Aorta (tissue), 5 donors: ENCODE measurements at regions not wholly inside any gene's neighbourhood (a gene's known extent, or its start where the extent isn't known, plus 50 kb on each side); places are given as distances from the start of the nearest gene placed in this dataset.

ENCODE experiments used
- ATAC-seq: fragments of 200-7000 bp; cut with Tn5 transposase; one replicate; pipeline ENCODE4 v1.9.1; 2022; ENCODE audit warnings: moderate library complexity; ENCODE audit not compliant: low FRiP score
- DNase-seq, 2 donors: peaks; one replicate each; pipeline ENCODE4 v3.0.0-alpha.2; 2020
- H3K27ac ChIP-seq, 2 donors: one replicate each; pipeline ENCODE4 v1.5.1; 2013; ENCODE audit warnings: low read length in 2 of 2, mild to moderate bottlenecking in 2 of 2, moderate library complexity in 2 of 2, control low read depth in 1 of 2, inconsistent platforms in 1 of 2, low read depth in 1 of 2
- H3K27me3 ChIP-seq, 2 donors: one replicate each; pipeline ENCODE4 v1.6.1; 2013; ENCODE audit warnings: control low read depth in 1 of 2, low read length in 1 of 2, mild to moderate bottlenecking in 1 of 2, moderate library complexity in 1 of 2; ENCODE audit not compliant: insufficient read depth in 2 of 2, control insufficient read depth in 1 of 2
- H3K36me3 ChIP-seq, 2 donors: one replicate each; pipeline ENCODE4 v1.6.1; 2013; ENCODE audit warnings: control low read depth in 1 of 2, low read length in 1 of 2, mild to moderate bottlenecking in 1 of 2; ENCODE audit not compliant: insufficient read depth in 2 of 2, control insufficient read depth in 1 of 2
- H3K4me1 ChIP-seq, 2 donors: one replicate each; pipeline ENCODE4 v1.6.1; 2013; ENCODE audit warnings: low read length in 2 of 2, control low read depth in 1 of 2, mild to moderate bottlenecking in 1 of 2, moderate library complexity in 1 of 2; ENCODE audit not compliant: insufficient read depth in 2 of 2, control insufficient read depth in 1 of 2
- H3K4me3 ChIP-seq, 2 donors: one replicate each; pipeline ENCODE4 v1.5.1; 2013; ENCODE audit warnings: low read length in 2 of 2, control low read depth in 1 of 2, mild to moderate bottlenecking in 1 of 2
- H3K9me3 ChIP-seq: one replicate; pipeline ENCODE4 v1.6.1; 2013; ENCODE audit warnings: mild to moderate bottlenecking, low read length; ENCODE audit not compliant: control insufficient read depth
- WGBS, 2 donors: extraction: QIAGEN DNeasy Blood & Tissue Kit; methylation state at CpG; one replicate each; pipeline ENCODE4 v1.1.7; 2013; 5-methylcytosine and 5-hydroxymethylcytosine counted together
- intact Hi-C, 2 donors: fragments of 100-400 bp; cut with DNase I; formaldehyde crosslinking; loops; one replicate each; pipeline versions ENCODE4 v1.14.2 to v1.15.0; 2022
- donor health status: healthy with polysubstance abuse.
- donor health status: Bipolar disorder and iron deficiency.
- donor health status: DM: no; HTN: no; CAD: no.
- donor health status: DM: no; HTN: no; CAD: no.
- donor health status: DM: yes; HTN: yes; CAD: no.

- ATAC-seq: no peak
Observed at GRCh38 chr1:194975913-194976312, 1632.3 kb downstream of the KCNT2 start.

GRCh38 chr1:194968916-194969315 is 1639.3 kb downstream of the KCNT2 start:
- no peaks in the 10 kb centered on the region for H3K9me3 ChIP-seq
- DNase-seq: no peak
- H3K27me3 ChIP-seq: no peaks in the 10 kb centered on the region
- no peak overlapping the region for H3K4me3 ChIP-seq
- ATAC-seq: no peak
- H3K27ac ChIP-seq: no peak overlapping the region
- intact Hi-C loops: no loop called here
- no peaks in the 10 kb centered on the region for H3K36me3 ChIP-seq
- no peaks in the 10 kb centered on the region for H3K4me1 ChIP-seq
- 81 to 84% methylated on average over 1 of the region's 1 CpG for WGBS, 2 donors

More at GRCh38 chr1:194975913-194976312, 1632.3 kb downstream of the KCNT2 start:
- intact Hi-C loops: no loop called here
- H3K36me3 ChIP-seq: no peaks in the 10 kb centered on the region
- no peaks in the 10 kb centered on the region for H3K4me1 ChIP-seq
- no peak overlapping the region for H3K4me3 ChIP-seq
- no peaks in the 10 kb centered on the region for H3K9me3 ChIP-seq
- H3K27ac ChIP-seq: no peak overlapping the region
- no peak for DNase-seq
- 91 to 95% methylated on average over 1 of the region's 1 CpG for WGBS, 2 donors
- no peaks in the 10 kb centered on the region for H3K27me3 ChIP-seq

- Histone ChIP-seq H3K4me3 (no peak overlapping the region), H3K36me3 (no peaks in the 10 kb centered on the region), H3K9me3 (no peaks in the 10 kb centered on the region), H3K27me3 (no peaks in the 10 kb centered on the region), H3K27ac (no peak overlapping the region), H3K4me1 (no peaks in the 10 kb centered on the region)
- intact Hi-C loops: no loop called here
- ATAC-seq (no peak), DNase-seq (no peak)
- WGBS, 2 donors: 25 to 42% methylated on average over 1 of the region's 1 CpG
Observed at GRCh38 chr1:194959795-194960194, 1648.4 kb downstream of the KCNT2 start.

- no peak for DNase-seq
- Histone ChIP-seq H3K36me3 (no peaks in the 10 kb centered on the region), H3K27me3 (no peaks in the 10 kb centered on the region), H3K4me3 (no peak overlapping the region), H3K4me1 (no peaks in the 10 kb centered on the region), H3K27ac (no peak overlapping the region), H3K9me3 (no peaks in the 10 kb centered on the region)
- intact Hi-C loops: no loop called here
- 70% methylated on average over 6 of the region's 6 CpGs for WGBS, 2 donors
- no peak for ATAC-seq
Observed at GRCh38 chr1:194952171-194952570, 1656.1 kb downstream of the KCNT2 start.

- Histone ChIP-seq H3K27me3 (no peaks in the 10 kb centered on the region), H3K27ac (no peak overlapping the region), H3K4me3 (no peak overlapping the region), H3K9me3 (no peaks in the 10 kb centered on the region), H3K36me3 (no peaks in the 10 kb centered on the region), H3K4me1 (no peaks in the 10 kb centered on the region)
- no peak for ATAC-seq
- WGBS, 2 donors: 89 to 90% methylated on average over 1 of the region's 1 CpG
- intact Hi-C loops: no loop called here
- no peak for DNase-seq
Observed at GRCh38 chr1:194950584-194950983, 1657.7 kb downstream of the KCNT2 start.

- Histone ChIP-seq H3K9me3 (no peaks in the 10 kb centered on the region), H3K36me3 (no peaks in the 10 kb centered on the region), H3K4me3 (no peak overlapping the region), H3K27me3 (no peaks in the 10 kb centered on the region), H3K4me1 (no peaks in the 10 kb centered on the region), H3K27ac (no peak overlapping the region)
- ATAC-seq (no peak), DNase-seq (no peak)
- intact Hi-C loops: no loop called here
- 62 to 71% methylated on average over 2 of the region's 2 CpGs for WGBS, 2 donors
Observed at GRCh38 chr1:194940336-194941030, 1667.8 kb downstream of the KCNT2 start.

GRCh38 chr1:194935864-194936263 is 1672.4 kb downstream of the KCNT2 start:
- no peaks in the 10 kb centered on the region for H3K4me1 ChIP-seq
- no peak overlapping the region for H3K4me3 ChIP-seq
- intact Hi-C loops: no loop called here
- ATAC-seq (no peak), DNase-seq (no peak)
- peaks cover 2% of the 10 kb centered on the region for H3K9me3 ChIP-seq
- H3K27me3 ChIP-seq: no peaks in the 10 kb centered on the region
- WGBS, 2 donors: 83 to 89% methylated on average over 3 of the region's 3 CpGs
- H3K36me3 ChIP-seq: no peaks in the 10 kb centered on the region
- H3K27ac ChIP-seq: no peak overlapping the region

- Histone ChIP-seq H3K27me3 (no peaks in the 10 kb centered on the region), H3K9me3 (peaks cover 2% of the 10 kb centered on the region), H3K36me3 (no peaks in the 10 kb centered on the region), H3K4me1 (no peaks in the 10 kb centered on the region), H3K27ac (no peak overlapping the region), H3K4me3 (no peak overlapping the region)
- intact Hi-C loops: no loop called here
- no peak for ATAC-seq
- 69 to 83% methylated on average over 1 of the region's 1 CpG for WGBS, 2 donors
- no peak for DNase-seq
Observed at GRCh38 chr1:194931166-194931565, 1677.1 kb downstream of the KCNT2 start.

- Histone ChIP-seq H3K27ac (no peak overlapping the region), H3K9me3 (peaks cover 2% of the 10 kb centered on the region), H3K4me3 (no peak overlapping the region), H3K4me1 (no peaks in the 10 kb centered on the region), H3K36me3 (no peaks in the 10 kb centered on the region), H3K27me3 (no peaks in the 10 kb centered on the region)
- intact Hi-C loops: no loop called here
- WGBS, 2 donors: 53 to 63% methylated on average over 2 of the region's 2 CpGs
- DNase-seq (no peak), ATAC-seq (no peak)
Observed at GRCh38 chr1:194930132-194930531, 1678.1 kb downstream of the KCNT2 start.
